ENCODE measurements at regions not wholly inside any gene's neighbourhood (a gene's known extent, or its start where the extent isn't known, plus 50 kb on each side); places are given as distances from the start of the nearest gene placed in this dataset.
"Not testable (repeated sequence)": the region's sequence is repeated elsewhere in the genome, so short reads cannot be mapped to it uniquely, and the experiment has no call there.

GRCh38 chr7:125357676-125358455, 428.2 kb upstream of the POT1 start:
- DNase-seq, result no peak

GRCh38 chr7:125355899-125356298, 426.3 kb upstream of the POT1 start:
- DNase-seq, result no peak

GRCh38 chr7:125347269-125347668, 417.6 kb upstream of the POT1 start:
- DNase-seq, result no peak

GRCh38 chr7:125338110-125338509, 408.5 kb upstream of the POT1 start:
- DNase-seq, result no peak

- DNase-seq, result no peak
Observed at GRCh38 chr7:125336326-125336725, 406.7 kb upstream of the POT1 start.

GRCh38 chr7:125326666-125327255, 397.1 kb upstream of the POT1 start:
- DNase-seq, result no peak

- DNase-seq, result no peak
Observed at GRCh38 chr7:125316466-125316865, 386.8 kb upstream of the POT1 start.

- DNase-seq, result no peak
Observed at GRCh38 chr7:125299003-125299765, 369.6 kb upstream of the POT1 start.

- no peak for DNase-seq
Observed at GRCh38 chr7:125279961-125280360, 350.3 kb upstream of the POT1 start.

- no peak for DNase-seq
Observed at GRCh38 chr7:125278318-125278717, 348.7 kb upstream of the POT1 start.

GRCh38 chr7:125274742-125275141, 345.1 kb upstream of the POT1 start:
- DNase-seq, result not testable (repeated sequence)

GRCh38 chr7:125264174-125264856, 334.7 kb upstream of the POT1 start:
- DNase-seq, result not testable (repeated sequence)

- DNase-seq, result not testable (repeated sequence)
Observed at GRCh38 chr7:125258876-125259417, 329.3 kb upstream of the POT1 start.

GRCh38 chr7:125257617-125258016, 328.0 kb upstream of the POT1 start:
- no peak for DNase-seq

- no peak for DNase-seq
Observed at GRCh38 chr7:125256446-125256845, 326.8 kb upstream of the POT1 start.

- DNase-seq, result no peak
Observed at GRCh38 chr7:125255810-125256209, 326.2 kb upstream of the POT1 start.

GRCh38 chr7:125254566-125254965, 324.9 kb upstream of the POT1 start:
- DNase-seq, result no peak

GRCh38 chr7:125253452-125254190, 324.0 kb upstream of the POT1 start:
- DNase-seq, result no peak

GRCh38 chr7:125247514-125248098, 318.0 kb upstream of the POT1 start:
- no peak for DNase-seq

GRCh38 chr7:125246706-125247105, 317.1 kb upstream of the POT1 start:
- no peak for DNase-seq

GRCh38 chr7:125241548-125241947, 311.9 kb upstream of the POT1 start:
- DNase-seq, result no peak

GRCh38 chr7:125222596-125222995, 293.0 kb upstream of the POT1 start:
- no peak for DNase-seq
